ENCODE measurements at regions not wholly inside any gene's neighbourhood (a gene's known extent, or its start where the extent isn't known, plus 50 kb on each side); places are given as distances from the start of the nearest gene placed in this dataset.
"Not testable (repeated sequence)": the region's sequence is repeated elsewhere in the genome, so short reads cannot be mapped to it uniquely, and the experiment has no call there.

DNA sequence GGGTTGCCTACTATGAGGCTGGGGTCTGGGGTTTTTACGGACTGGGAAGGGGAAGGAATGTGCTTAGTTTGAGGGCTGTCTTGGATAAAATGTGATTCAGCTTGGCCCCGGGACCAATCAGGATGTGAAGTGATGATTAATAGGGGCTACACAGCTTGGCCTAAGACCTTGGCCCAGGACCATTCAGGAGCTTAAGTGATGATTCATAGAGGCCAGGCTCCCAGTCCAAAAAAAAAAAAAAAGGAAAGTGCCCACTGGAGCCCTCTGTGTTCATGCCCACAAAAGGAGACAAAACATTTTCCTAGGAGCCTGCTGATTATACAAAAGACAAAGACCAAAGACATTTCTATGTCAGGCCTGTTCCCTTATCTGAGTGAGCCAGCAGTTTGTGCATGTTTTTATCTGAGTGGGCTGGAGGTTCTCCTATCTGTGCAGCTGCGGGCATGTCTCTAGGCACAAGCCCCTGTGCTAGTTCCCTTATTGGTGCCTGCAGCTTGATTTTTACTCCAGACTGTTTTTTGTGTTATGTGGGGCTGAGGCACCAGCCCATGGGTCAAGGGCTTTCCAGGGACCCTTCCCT lies 898.2 kb upstream of the GOT2 start:
- no peak for ATAC-seq (ENCODE audit: poor library complexity)
- intact Hi-C loops (cut with DNase I) = no loop called here
- no peak for DNase-seq

- DNase-seq; ATAC-seq (ENCODE audit: poor library complexity); intact Hi-C loops (cut with DNase I): not testable (repeated sequence)
Observed at GRCh38 chr16:59624381-59624780, 890.3 kb upstream of the GOT2 start.

DNA sequence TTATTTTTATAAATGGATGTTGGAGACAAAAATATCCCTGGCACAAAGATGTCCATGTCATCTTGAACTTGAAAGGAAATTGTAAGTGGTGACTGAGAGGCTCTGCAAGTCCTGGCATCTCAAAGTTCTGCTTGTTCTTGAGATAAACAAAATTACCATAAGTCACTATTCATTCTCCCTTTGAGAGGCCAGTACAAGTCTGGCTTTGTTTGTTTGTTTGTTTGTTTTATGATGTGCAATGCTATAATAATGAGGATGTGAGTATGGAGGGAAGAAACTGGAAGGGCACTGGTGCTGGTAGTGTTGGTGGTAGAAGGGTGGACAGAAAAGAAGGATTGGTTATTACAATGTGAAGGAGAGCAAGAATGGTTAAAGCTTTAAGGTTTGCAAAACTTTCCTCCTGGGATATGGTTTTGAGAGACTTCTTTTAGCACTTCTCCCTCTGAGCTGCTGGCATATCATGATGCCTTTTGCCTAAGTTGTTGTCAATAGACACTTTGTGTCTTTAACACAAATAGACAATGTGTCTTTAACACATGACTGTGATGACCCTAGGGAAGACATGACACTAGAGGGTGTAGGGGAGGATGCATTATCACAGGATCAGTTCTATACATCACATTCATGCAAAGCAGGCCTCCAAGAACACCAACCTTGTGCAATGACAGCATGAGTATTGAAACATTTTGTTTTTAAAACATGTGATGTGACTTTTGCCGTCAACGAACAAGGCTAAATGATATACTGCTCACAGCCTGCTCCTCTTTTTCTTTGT lies 880.5 kb upstream of the GOT2 start:
- no peak for ATAC-seq (ENCODE audit: poor library complexity)
- intact Hi-C loops (cut with DNase I) = no loop called here
- no peak for DNase-seq

GRCh38 chr16:59612910-59613620 lies 878.9 kb upstream of the GOT2 start:
- DNase-seq; intact Hi-C loops (cut with DNase I); ATAC-seq (ENCODE audit: poor library complexity): not testable (repeated sequence)

DNA sequence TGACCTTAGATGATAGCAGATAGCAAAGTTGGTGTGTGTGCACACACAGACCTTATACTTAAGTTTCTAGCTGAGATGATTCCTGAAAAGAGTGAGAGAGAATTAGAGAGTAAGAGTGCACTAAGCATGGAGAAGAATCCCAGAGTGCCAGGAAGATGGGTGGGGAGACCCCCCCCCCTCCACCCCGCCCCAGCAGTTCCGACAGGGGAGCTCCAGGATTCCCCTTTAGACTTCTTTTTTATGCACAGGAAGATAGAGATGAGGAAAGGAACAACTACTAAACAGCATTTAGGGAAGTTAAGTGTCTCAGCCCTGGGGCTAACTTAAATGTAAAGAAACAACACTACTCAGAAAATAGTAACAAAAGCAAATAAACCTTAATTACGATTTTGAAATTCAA lies 878.0 kb upstream of the GOT2 start:
- DNase-seq (no peak), ATAC-seq (ENCODE audit: poor library complexity) (no peak)
- intact Hi-C loops (cut with DNase I) = no loop called here

DNA sequence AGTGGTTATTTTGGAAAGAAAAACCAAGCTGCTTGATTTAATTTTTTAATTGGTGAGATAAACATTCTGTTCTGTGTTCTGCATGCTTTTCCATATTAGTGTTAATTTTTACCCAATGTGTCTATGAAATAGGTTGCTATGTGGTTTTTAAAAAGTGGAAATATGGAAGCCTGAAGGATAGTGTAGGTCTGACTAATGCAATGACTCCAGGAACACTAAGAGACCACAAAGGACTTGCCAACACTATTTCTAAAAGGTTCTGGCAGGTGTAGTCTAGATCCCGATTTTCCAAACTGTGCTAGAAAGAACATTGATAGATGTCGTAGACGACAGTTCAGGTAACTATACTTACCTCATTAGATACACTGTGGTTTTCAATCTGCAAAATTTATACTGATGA lies 877.4 kb upstream of the GOT2 start:
- DNase-seq (no peak), ATAC-seq (ENCODE audit: poor library complexity) (no peak)
- intact Hi-C loops (cut with DNase I) = no loop called here

GRCh38 chr16:59605706-59606105 lies 871.6 kb upstream of the GOT2 start:
- DNase-seq (no peak), ATAC-seq (ENCODE audit: poor library complexity) (no peak)
- intact Hi-C loops (cut with DNase I) = no loop called here

GRCh38 chr16:59604354-59604753 lies 870.2 kb upstream of the GOT2 start:
- intact Hi-C loops (cut with DNase I) = no loop called here
- DNase-seq = no peak
- no peak for ATAC-seq (ENCODE audit: poor library complexity)

- intact Hi-C loops (cut with DNase I) = no loop called here
- DNase-seq = no peak
- ATAC-seq (ENCODE audit: poor library complexity) = no peak
Observed at GRCh38 chr16:59601452-59601851, 867.3 kb upstream of the GOT2 start.

GRCh38 chr16:59597269-59597668 lies 863.2 kb upstream of the GOT2 start:
- DNase-seq (no peak), ATAC-seq (ENCODE audit: poor library complexity) (no peak)
- intact Hi-C loops (cut with DNase I) = no loop called here

- DNase-seq = no peak
- intact Hi-C loops (cut with DNase I) = no loop called here
- ATAC-seq (ENCODE audit: poor library complexity) = no peak
Observed at GRCh38 chr16:59596693-59597092, 862.6 kb upstream of the GOT2 start.

- ATAC-seq (ENCODE audit: poor library complexity) (no peak), DNase-seq (no peak)
- intact Hi-C loops (cut with DNase I) = no loop called here
Observed at GRCh38 chr16:59593194-59593661, 859.1 kb upstream of the GOT2 start.

- intact Hi-C loops (cut with DNase I) = no loop called here
- ATAC-seq (ENCODE audit: poor library complexity) = no peak
- no peak for DNase-seq
Observed at GRCh38 chr16:59591480-59591879, 857.4 kb upstream of the GOT2 start.

- ATAC-seq (ENCODE audit: poor library complexity) (no peak), DNase-seq (no peak)
- intact Hi-C loops (cut with DNase I) = no loop called here
Observed at GRCh38 chr16:59590845-59591244, 856.7 kb upstream of the GOT2 start.

GRCh38 chr16:59586331-59586730 lies 852.2 kb upstream of the GOT2 start:
- ATAC-seq (ENCODE audit: poor library complexity) (no peak), DNase-seq (no peak)
- intact Hi-C loops (cut with DNase I) = no loop called here

- intact Hi-C loops (cut with DNase I) = no loop called here
- no peak for ATAC-seq (ENCODE audit: poor library complexity)
Observed at GRCh38 chr16:59574296-59574695, 840.2 kb upstream of the GOT2 start.

DNA sequence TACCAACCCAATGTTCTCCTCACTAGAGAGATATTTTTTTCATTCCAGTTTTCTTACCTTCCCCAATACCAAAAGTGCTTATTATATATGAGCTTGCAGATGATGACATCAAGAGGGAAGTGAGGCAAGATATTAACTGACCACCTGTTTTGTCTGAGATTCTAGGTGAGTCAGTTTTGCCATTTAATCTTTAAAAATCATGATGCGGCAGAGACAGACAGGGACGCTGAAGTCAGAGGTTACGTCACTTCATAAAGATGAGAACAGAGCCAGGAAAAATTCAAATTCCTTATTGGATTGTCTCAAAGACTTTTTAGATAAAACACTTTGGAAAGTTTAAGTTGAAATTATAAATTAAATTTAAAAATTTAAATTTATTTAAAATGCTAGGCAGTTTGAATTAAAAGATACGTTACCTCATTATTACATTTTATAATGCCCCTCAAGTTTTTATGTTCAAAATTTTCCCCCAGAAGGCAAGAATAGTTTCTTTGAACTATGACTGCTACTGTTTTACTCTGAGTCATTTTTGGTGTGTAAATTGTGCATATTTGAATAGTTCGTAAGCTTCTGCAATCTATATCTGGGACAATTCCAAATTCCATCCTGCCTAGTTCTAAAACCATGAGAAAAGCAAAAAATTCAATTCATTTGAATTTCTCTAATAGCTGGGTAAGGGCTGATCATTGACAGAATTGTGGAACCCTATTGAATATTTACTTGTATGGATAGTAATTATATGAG lies 839.6 kb upstream of the GOT2 start:
- intact Hi-C loops (cut with DNase I) = no loop called here
- no peak for DNase-seq
- no peak for ATAC-seq (ENCODE audit: poor library complexity)

More at GRCh38 chr16:59574296-59574695, 840.2 kb upstream of the GOT2 start:
- no peak for DNase-seq

- DNase-seq (no peak), ATAC-seq (ENCODE audit: poor library complexity) (no peak)
- intact Hi-C loops (cut with DNase I) = no loop called here
Observed at GRCh38 chr16:59567496-59567895, 833.4 kb upstream of the GOT2 start.

GRCh38 chr16:59566446-59566845 lies 832.3 kb upstream of the GOT2 start:
- no peak for ATAC-seq (ENCODE audit: poor library complexity)
- DNase-seq = no peak
- intact Hi-C loops (cut with DNase I) = no loop called here

Data from Right ventricle myocardium superior (tissue), 1 donor.